ENCODE measurements at regions not wholly inside any gene's neighbourhood (a gene's known extent, or its start where the extent isn't known, plus 50 kb on each side); places are given as distances from the start of the nearest gene placed in this dataset.

GRCh38 chr12:68453278-68453677 is 121.1 kb upstream of the MDM1 start:
- no peak for TF ChIP-seq CTCF (IDR thresholded peaks at IDR 0.05)
- H3K4me1 Mint-ChIP-seq (ENCODE audit: unreplicated experiment): peaks cover 29% of the 10 kb centered on the region
- DNase-seq (ENCODE audit: extremely low spot score, unreplicated experiment): no peak
- H3K27me3 Mint-ChIP-seq (ENCODE audit: unreplicated experiment): no peaks in the 10 kb centered on the region
- no peak overlapping the region for H3K4me3 Mint-ChIP-seq (ENCODE audit: unreplicated experiment)
- no peaks in the 10 kb centered on the region for H3K9me3 Mint-ChIP-seq (ENCODE audit: unreplicated experiment)
- no peak overlapping the region for H3K27ac Mint-ChIP-seq (ENCODE audit: unreplicated experiment)
- no peaks in the 10 kb centered on the region for H3K36me3 Mint-ChIP-seq (ENCODE audit: unreplicated experiment)

GRCh38 chr12:68453876-68454275 is 121.7 kb upstream of the MDM1 start:
- Mint-ChIP-seq H3K9me3 (ENCODE audit: unreplicated experiment) (no peaks in the 10 kb centered on the region), H3K4me1 (ENCODE audit: unreplicated experiment) (peaks cover 29% of the 10 kb centered on the region)
- no peak for TF ChIP-seq CTCF (IDR thresholded peaks at IDR 0.05)

GRCh38 chr12:68454892-68455291 is 122.7 kb upstream of the MDM1 start:
- Mint-ChIP-seq H3K4me3 (ENCODE audit: unreplicated experiment) (no peak overlapping the region), H3K36me3 (ENCODE audit: unreplicated experiment) (no peaks in the 10 kb centered on the region), H3K4me1 (ENCODE audit: unreplicated experiment) (peaks cover 29% of the 10 kb centered on the region), H3K27ac (ENCODE audit: unreplicated experiment) (peak overlapping the region; percentile 21), H3K9me3 (ENCODE audit: unreplicated experiment) (no peaks in the 10 kb centered on the region), H3K27me3 (ENCODE audit: unreplicated experiment) (no peaks in the 10 kb centered on the region)
- TF ChIP-seq CTCF (IDR thresholded peaks at IDR 0.05): no peak
- DNase-seq (ENCODE audit: extremely low spot score, unreplicated experiment): no peak

More at GRCh38 chr12:68453876-68454275, 121.7 kb upstream of the MDM1 start:
- Mint-ChIP-seq H3K36me3 (ENCODE audit: unreplicated experiment) (no peaks in the 10 kb centered on the region), H3K27me3 (ENCODE audit: unreplicated experiment) (no peaks in the 10 kb centered on the region), H3K27ac (ENCODE audit: unreplicated experiment) (no peak overlapping the region), H3K4me3 (ENCODE audit: unreplicated experiment) (no peak overlapping the region)
- DNase-seq (ENCODE audit: extremely low spot score, unreplicated experiment): no peak

GRCh38 chr12:68455691-68456345 is 123.7 kb upstream of the MDM1 start:
- no peak for DNase-seq (ENCODE audit: extremely low spot score, unreplicated experiment)
- Mint-ChIP-seq H3K36me3 (ENCODE audit: unreplicated experiment) (no peaks in the 10 kb centered on the region), H3K4me3 (ENCODE audit: unreplicated experiment) (no peak overlapping the region), H3K27ac (ENCODE audit: unreplicated experiment) (peak overlapping the region; percentile 14), H3K27me3 (ENCODE audit: unreplicated experiment) (no peaks in the 10 kb centered on the region), H3K4me1 (ENCODE audit: unreplicated experiment) (peaks cover 29% of the 10 kb centered on the region), H3K9me3 (ENCODE audit: unreplicated experiment) (no peaks in the 10 kb centered on the region)
- no peak for TF ChIP-seq CTCF (IDR thresholded peaks at IDR 0.05)

- Mint-ChIP-seq H3K4me1 (ENCODE audit: unreplicated experiment) (peaks cover 26% of the 10 kb centered on the region), H3K36me3 (ENCODE audit: unreplicated experiment) (no peaks in the 10 kb centered on the region), H3K9me3 (ENCODE audit: unreplicated experiment) (no peaks in the 10 kb centered on the region), H3K4me3 (ENCODE audit: unreplicated experiment) (no peak overlapping the region), H3K27me3 (ENCODE audit: unreplicated experiment) (no peaks in the 10 kb centered on the region), H3K27ac (ENCODE audit: unreplicated experiment) (no peak overlapping the region)
- DNase-seq (ENCODE audit: extremely low spot score, unreplicated experiment): no peak
- TF ChIP-seq CTCF (IDR thresholded peaks at IDR 0.05): no peak
These were observed 126.7 kb upstream of the MDM1 start for GRCh38 chr12:68458866-68459265.
